ENCODE measurements at regions not wholly inside any gene's neighbourhood (a gene's known extent, or its start where the extent isn't known, plus 50 kb on each side); places are given as distances from the start of the nearest gene placed in this dataset.

DNA sequence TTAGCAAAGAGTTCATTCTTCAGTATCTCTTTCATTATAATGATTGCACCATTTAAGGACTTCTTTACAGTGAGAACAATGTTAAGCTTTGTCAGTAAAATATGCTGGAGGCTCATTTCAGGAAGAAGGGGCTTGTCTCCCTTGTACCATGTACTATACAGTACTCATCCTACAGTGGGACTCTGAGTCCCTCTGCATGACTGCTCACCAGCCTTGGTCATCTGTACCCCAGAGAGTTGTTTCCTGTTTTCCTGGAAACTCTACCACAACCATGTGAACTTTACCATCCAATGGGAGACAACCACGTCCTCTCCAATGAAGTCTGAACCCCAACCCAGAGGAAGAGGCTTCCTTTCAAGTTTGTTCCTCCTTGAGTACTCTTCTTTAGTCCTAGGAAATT lies 1171.1 kb upstream of the CRIM1 start:
- TF ChIP-seq CTCF (IDR thresholded peaks at IDR 0.05; ENCODE audit: insufficient read depth, low read length) (no peak), POLR2AphosphoS5 (IDR thresholded peaks at IDR 0.05; ENCODE audit: low read depth) (no peak)
- TF ChIP-seq, protein P1, sequence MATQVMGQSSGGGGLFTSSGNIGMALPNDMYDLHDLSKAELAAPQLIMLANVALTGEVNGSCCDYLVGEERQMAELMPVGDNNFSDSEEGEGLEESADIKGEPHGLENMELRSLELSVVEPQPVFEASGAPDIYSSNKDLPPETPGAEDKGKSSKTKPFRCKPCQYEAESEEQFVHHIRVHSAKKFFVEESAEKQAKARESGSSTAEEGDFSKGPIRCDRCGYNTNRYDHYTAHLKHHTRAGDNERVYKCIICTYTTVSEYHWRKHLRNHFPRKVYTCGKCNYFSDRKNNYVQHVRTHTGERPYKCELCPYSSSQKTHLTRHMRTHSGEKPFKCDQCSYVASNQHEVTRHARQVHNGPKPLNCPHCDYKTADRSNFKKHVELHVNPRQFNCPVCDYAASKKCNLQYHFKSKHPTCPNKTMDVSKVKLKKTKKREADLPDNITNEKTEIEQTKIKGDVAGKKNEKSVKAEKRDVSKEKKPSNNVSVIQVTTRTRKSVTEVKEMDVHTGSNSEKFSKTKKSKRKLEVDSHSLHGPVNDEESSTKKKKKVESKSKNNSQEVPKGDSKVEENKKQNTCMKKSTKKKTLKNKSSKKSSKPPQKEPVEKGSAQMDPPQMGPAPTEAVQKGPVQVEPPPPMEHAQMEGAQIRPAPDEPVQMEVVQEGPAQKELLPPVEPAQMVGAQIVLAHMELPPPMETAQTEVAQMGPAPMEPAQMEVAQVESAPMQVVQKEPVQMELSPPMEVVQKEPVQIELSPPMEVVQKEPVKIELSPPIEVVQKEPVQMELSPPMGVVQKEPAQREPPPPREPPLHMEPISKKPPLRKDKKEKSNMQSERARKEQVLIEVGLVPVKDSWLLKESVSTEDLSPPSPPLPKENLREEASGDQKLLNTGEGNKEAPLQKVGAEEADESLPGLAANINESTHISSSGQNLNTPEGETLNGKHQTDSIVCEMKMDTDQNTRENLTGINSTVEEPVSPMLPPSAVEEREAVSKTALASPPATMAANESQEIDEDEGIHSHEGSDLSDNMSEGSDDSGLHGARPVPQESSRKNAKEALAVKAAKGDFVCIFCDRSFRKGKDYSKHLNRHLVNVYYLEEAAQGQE (IDR thresholded peaks at IDR 0.05; ENCODE audit: insufficient replicate concordance, low read depth) = no peak

Data from HL-60 (cell line).